Heart left ventricle (tissue), 16 donors: ENCODE measurements at regions not wholly inside any gene's neighbourhood (a gene's known extent, or its start where the extent isn't known, plus 50 kb on each side); places are given as distances from the start of the nearest gene placed in this dataset.
A peak's percentile ranks its signal among the peaks of the same experiment; 100 is the strongest.
"Not testable (repeated sequence)": the region's sequence is repeated elsewhere in the genome, so short reads cannot be mapped to it uniquely, and the experiment has no call there.

ENCODE experiments used
- ATAC-seq, 4 donors: fragments of 200-7000 bp; cut with Tn5 transposase; one replicate each; pipeline ENCODE4 v1.9.1; 2020 to 2022; ENCODE audit warnings: moderate library complexity in 4 of 4, mild to moderate bottlenecking in 3 of 4, moderate number of reproducible peaks in 1 of 4
- DNase-seq, 5 donors: peaks; one replicate each; pipeline ENCODE4 v3.0.0-alpha.2; 2020
- H3K27ac ChIP-seq, 12 donors: fragments of 200-600 bp; sonication (generic) in 4 of 12; one replicate each; pipeline versions ENCODE4 v1.5.0 to v1.8.0; 2016 to 2022; ENCODE audit warnings: mild to moderate bottlenecking in 2 of 12
- H3K27me3 ChIP-seq, 9 donors: fragments of 200-600 bp; sonication (generic) in 2 of 9; one replicate each; pipeline versions ENCODE4 v1.5.1 to v1.8.0; 2016 to 2022; ENCODE audit warnings: mild to moderate bottlenecking in 3 of 9
- H3K36me3 ChIP-seq, 9 donors: fragments of 200-600 bp; sonication (generic) in 2 of 9; one replicate each; pipeline versions ENCODE4 v1.5.0 to v1.8.0; 2018 to 2022; ENCODE audit warnings: mild to moderate bottlenecking in 2 of 9
- H3K4me1 ChIP-seq, 12 donors: fragments of 200-600 bp; sonication (generic) in 4 of 12; one replicate each; pipeline versions ENCODE4 v1.5.0 to v1.8.0; 2016 to 2022; ENCODE audit warnings: mild to moderate bottlenecking in 3 of 12
- H3K4me3 ChIP-seq, 12 donors: fragments of 200-600 bp; sonication (generic) in 4 of 12; one replicate each; pipeline versions ENCODE4 v1.5.0 to v1.8.0; 2017 to 2022; ENCODE audit warnings: mild to moderate bottlenecking in 9 of 12, moderate library complexity in 4 of 12
- H3K9me3 ChIP-seq, 12 donors: fragments of 200-600 bp; sonication (generic) in 4 of 12; one replicate each; pipeline versions ENCODE4 v1.5.0 to v1.8.0; 2016 to 2022; ENCODE audit warnings: mild to moderate bottlenecking in 1 of 12
- POLR2A ChIP-seq, 2 donors: fragments of 450-650 bp; IDR thresholded peaks; one replicate each; pipeline ENCODE4 v1.6.1; 2017; ENCODE audit warnings: antibody characterized with exemption in 2 of 2, mild to moderate bottlenecking in 2 of 2, moderate library complexity in 2 of 2
- WGBS, 4 donors: extraction: QIAGEN DNeasy Blood & Tissue Kit in 2 of 4; methylation state at CpG; one replicate each; pipeline versions ENCODE4 v1.1.5 to v1.1.7; 2013 to 2018; 5-methylcytosine and 5-hydroxymethylcytosine counted together
- intact Hi-C, 10 donors: fragments of 100-400 bp; cut with DNase I; formaldehyde crosslinking; loops; one replicate each; pipeline versions ENCODE4 v1.11.1 to v1.14.2; 2022
- TF ChIP-seq, protein P1 (sequence below), 12 donors: fragments of 200-600 bp; sonication (generic) in 4 of 12; IDR thresholded peaks; one replicate each; pipeline versions ENCODE4 v1.5.0 to v1.8.0; 2018 to 2022; ENCODE audit warnings: antibody characterized with exemption in 12 of 12, mild to moderate bottlenecking in 5 of 12
- donor health status: ischemic (EF 13 %, LVEDD 7.1; RV severe dilation, severe dysfunction).
- donor health status: healthy with polysubstance abuse.
- donor health status: DM: no; HTN: yes; CAD: no.
- donor health status: DM: no; HTN: no; CAD: no.
- donor health status: ischemic (EF 25% LVEDD 6.9; RV normal size, moderate dysfunction).
- donor health status: ischemic (EF 25% LVEDD 5.7; RV mildly dilated, moderate dysfunction).
- donor health status: healthy.
- donor health status: DM: yes; HTN: yes; CAD: no.
- donor health status: ischemic (EF 35%, LVEDD 5.7; RV mildly dilated, moderate dysfunction).
- donor health status: nonischemic (EF 11% LVEDD 7.7; RV severe dilation, severe dysfunction).
- donor health status: DM: yes; HTN: yes; CAD: no.
- donor health status: PGD.
- donor health status: ischemic (EF 29% LVEDD 5.4; RV normal size, mild dysfunction).
- donor health status: nonischemic (EF 23%, LVEDD 6.1; RV moderate dilation, normal function).

DNA sequence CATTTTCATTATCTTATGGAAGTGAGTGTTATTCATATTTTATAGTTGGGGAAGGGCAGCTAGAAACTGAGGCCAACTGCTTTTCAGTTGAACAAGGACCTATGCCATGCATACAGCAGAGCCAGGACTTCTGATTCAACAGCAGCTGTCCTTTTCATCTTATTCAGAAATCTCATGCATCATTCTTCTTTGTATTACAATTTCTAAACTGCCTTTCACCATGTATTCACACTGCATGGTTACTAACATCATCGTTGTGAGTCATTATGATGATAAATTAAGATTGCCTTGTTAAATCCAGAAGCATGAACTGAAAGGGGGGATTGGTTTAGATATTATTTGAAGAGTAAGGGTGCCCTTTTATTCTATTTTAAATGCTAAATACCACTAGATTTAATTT is 1470.1 kb upstream of the GOT2 start:
- intact Hi-C loops = loop anchor here in 1 of 10 donors (5.0 to 10.0 kb wide), 2 partner anchors 789 to 1392 kb away; no protein-coding TSS in a partner anchor
- Histone ChIP-seq H3K27ac (no peak overlapping the region), H3K4me3 (no peak overlapping the region), H3K27me3 (no peaks in the 10 kb centered on the region), H3K9me3 (no peaks in the 10 kb centered on the region), H3K36me3 (no peaks in the 10 kb centered on the region), H3K4me1 (peaks cover 0 to 4% (median 0%) of the 10 kb centered on the region in 12 donors)
- 53 to 72% (median 68%) methylated on average over 1 of the region's 1 CpG for WGBS, 4 donors
- no peak for TF ChIP-seq POLR2A (IDR thresholded peaks at IDR 0.05)
- TF ChIP-seq, protein P1, sequence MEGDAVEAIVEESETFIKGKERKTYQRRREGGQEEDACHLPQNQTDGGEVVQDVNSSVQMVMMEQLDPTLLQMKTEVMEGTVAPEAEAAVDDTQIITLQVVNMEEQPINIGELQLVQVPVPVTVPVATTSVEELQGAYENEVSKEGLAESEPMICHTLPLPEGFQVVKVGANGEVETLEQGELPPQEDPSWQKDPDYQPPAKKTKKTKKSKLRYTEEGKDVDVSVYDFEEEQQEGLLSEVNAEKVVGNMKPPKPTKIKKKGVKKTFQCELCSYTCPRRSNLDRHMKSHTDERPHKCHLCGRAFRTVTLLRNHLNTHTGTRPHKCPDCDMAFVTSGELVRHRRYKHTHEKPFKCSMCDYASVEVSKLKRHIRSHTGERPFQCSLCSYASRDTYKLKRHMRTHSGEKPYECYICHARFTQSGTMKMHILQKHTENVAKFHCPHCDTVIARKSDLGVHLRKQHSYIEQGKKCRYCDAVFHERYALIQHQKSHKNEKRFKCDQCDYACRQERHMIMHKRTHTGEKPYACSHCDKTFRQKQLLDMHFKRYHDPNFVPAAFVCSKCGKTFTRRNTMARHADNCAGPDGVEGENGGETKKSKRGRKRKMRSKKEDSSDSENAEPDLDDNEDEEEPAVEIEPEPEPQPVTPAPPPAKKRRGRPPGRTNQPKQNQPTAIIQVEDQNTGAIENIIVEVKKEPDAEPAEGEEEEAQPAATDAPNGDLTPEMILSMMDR (IDR thresholded peaks at IDR 0.05) = no peak
- ATAC-seq (peak in 1 of 4 donors; percentile 38), DNase-seq (no peak)

DNA sequence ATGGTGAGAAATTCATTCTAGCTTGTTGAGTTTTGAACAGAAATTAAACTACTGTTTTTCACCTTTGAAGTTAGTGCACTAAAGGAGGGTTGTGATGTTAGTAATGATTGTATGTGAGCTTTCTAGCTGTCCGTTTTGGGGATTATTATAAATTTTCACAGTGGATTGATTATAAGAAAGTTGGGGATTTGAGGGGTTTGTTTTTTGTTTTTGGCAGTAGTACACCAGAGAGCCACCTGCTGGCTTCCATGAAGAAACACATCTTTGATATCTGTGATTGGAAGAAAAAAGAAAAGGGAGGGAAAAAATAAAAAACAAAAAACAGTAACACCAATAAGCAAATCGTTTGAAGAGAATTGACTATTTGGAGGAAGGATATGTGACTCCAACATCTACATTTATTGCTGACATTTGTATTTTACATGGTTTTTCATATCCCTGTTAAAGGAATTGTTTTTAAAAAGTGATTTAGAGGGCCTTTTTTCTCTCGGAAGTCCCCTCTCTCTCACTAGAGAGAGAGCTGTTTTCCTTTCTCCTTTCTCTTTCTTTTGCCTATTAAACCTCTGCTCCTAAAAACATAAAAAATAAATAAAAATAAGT is 1469.5 kb upstream of the GOT2 start:
- Histone ChIP-seq H3K27ac (no peak overlapping the region), H3K27me3 (no peaks in the 10 kb centered on the region), H3K4me3 (no peak overlapping the region), H3K9me3 (no peaks in the 10 kb centered on the region), H3K36me3 (no peaks in the 10 kb centered on the region), H3K4me1 (peaks cover 0 to 4% (median 0%) of the 10 kb centered on the region in 12 donors)
- ATAC-seq (no peak), DNase-seq (no peak)
- TF ChIP-seq, protein P1 (IDR thresholded peaks at IDR 0.05) = peak in 11 of 12 donors; percentile 7 to 59 (median 43)
- TF ChIP-seq POLR2A (IDR thresholded peaks at IDR 0.05) = no peak
- WGBS, 4 donors = 27 to 37% (median 30%) methylated on average over 3 of the region's 3 CpGs
- intact Hi-C loops = loop anchor here in 1 of 10 donors (5.0 to 10.0 kb wide), 2 partner anchors 789 to 1391 kb away; no protein-coding TSS in a partner anchor

DNA sequence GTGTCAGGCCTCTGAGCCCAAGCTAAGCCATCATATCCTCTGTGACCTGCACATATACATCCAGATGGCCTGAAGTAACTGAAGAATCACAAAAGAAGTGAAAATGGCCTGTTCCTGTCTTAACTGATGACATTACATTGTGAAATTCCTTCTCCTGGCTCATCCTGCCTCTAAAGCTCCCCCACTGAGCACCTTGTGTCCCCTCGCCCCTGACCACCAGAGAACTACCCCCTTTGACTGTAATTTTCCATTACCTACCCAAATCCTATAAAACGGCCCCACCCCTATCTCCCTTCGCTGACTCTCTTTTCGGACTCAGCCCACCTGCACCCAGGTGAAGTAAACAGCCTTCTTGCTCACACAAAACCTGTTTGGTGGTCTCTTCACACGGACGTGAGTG is 1466.6 kb upstream of the GOT2 start:
- ATAC-seq = not testable (repeated sequence)
- intact Hi-C loops = loop anchor here in 1 of 10 donors (5.0 to 10.0 kb wide), 2 partner anchors 786 to 1388 kb away; no protein-coding TSS in a partner anchor
- WGBS, 4 donors = 82 to 89% (median 87%) methylated on average over 6 of the region's 6 CpGs

DNA sequence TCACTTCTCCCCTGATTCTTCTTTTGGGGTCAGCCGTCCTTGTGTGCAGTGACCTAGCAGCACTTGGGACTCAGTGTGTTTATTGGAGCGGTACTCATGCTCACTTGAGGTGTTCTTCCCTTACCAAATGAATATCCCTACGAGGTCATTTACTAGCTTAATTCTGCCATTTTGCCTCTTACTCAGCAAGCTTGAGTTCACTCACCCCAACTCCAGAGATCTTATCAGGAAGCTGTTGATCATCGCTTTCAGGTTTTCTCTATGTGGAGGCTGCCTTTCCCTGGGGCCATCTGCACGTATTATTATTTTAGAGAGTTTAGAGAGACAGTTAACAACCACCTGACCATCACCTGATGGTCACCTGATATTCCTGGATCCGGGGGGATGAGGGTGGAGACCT is 1466.0 kb upstream of the GOT2 start:
- Histone ChIP-seq H3K9me3 (no peaks in the 10 kb centered on the region), H3K36me3 (no peaks in the 10 kb centered on the region), H3K4me3 (no peak overlapping the region), H3K4me1 (peaks cover 0 to 4% (median 0%) of the 10 kb centered on the region in 12 donors), H3K27me3 (no peaks in the 10 kb centered on the region), H3K27ac (no peak overlapping the region)
- no peak for ATAC-seq
- TF ChIP-seq, protein P1 (IDR thresholded peaks at IDR 0.05) = no peak
- no peak for TF ChIP-seq POLR2A (IDR thresholded peaks at IDR 0.05)
- WGBS, 4 donors = 87 to 90% (median 88%) methylated on average over 6 of the region's 6 CpGs
- DNase-seq = no peak
- intact Hi-C loops = loop anchor here in 1 of 10 donors (5.0 to 10.0 kb wide), 2 partner anchors 785 to 1388 kb away; no protein-coding TSS in a partner anchor

More for the DNA sequence above, 1466.6 kb upstream of the GOT2 start:
- H3K27me3 ChIP-seq, H3K27ac ChIP-seq, H3K4me3 ChIP-seq, H3K4me1 ChIP-seq, DNase-seq, H3K9me3 ChIP-seq, H3K36me3 ChIP-seq: not testable (repeated sequence)
